Dermis blood vessel endothelial cell (primary cell): ENCODE measurements at regions not wholly inside any gene's neighbourhood (a gene's known extent, or its start where the extent isn't known, plus 50 kb on each side); places are given as distances from the start of the nearest gene placed in this dataset.
"Not testable (repeated sequence)": the region's sequence is repeated elsewhere in the genome, so short reads cannot be mapped to it uniquely, and the experiment has no call there.

Experiments used
- DNase-seq: peaks from one replicate; pipeline ENCODE4 v3.0.0; 2010

- no peak for DNase-seq
These were observed 118.7 kb downstream of the BEND2 start for GRCh38 chrX:18102006-18102405.

- no peak for DNase-seq
These were observed 119.6 kb downstream of the BEND2 start for GRCh38 chrX:18101087-18101486.

GRCh38 chrX:18099745-18100144, 120.9 kb downstream of the BEND2 start:
- DNase-seq, result no peak

- no peak for DNase-seq
These were observed 121.9 kb downstream of the BEND2 start for GRCh38 chrX:18098763-18099162.

GRCh38 chrX:18076434-18076833, 144.3 kb downstream of the BEND2 start:
- no peak for DNase-seq

- no peak for DNase-seq
These were observed 145.1 kb downstream of the BEND2 start for GRCh38 chrX:18075603-18076002.

- not testable (repeated sequence) for DNase-seq
These were observed 152.6 kb downstream of the BEND2 start for GRCh38 chrX:18068045-18068444.

GRCh38 chrX:18065956-18066355, 154.7 kb downstream of the BEND2 start:
- DNase-seq, result no peak

GRCh38 chrX:18051690-18052089, 169.0 kb downstream of the BEND2 start:
- no peak for DNase-seq

- DNase-seq, result no peak
These were observed 173.2 kb downstream of the BEND2 start for GRCh38 chrX:18047491-18047890.

- DNase-seq, result no peak
These were observed 175.2 kb downstream of the BEND2 start for GRCh38 chrX:18045436-18045835.

- no peak for DNase-seq
These were observed 177.9 kb downstream of the BEND2 start for GRCh38 chrX:18042776-18043175.

GRCh38 chrX:18041656-18042055, 179.0 kb downstream of the BEND2 start:
- no peak for DNase-seq

GRCh38 chrX:18039023-18039422, 177.9 kb upstream of the RAI2 start:
- no peak for DNase-seq

- no peak for DNase-seq
These were observed 175.3 kb upstream of the RAI2 start for GRCh38 chrX:18036394-18036793.

GRCh38 chrX:18034945-18035344, 173.8 kb upstream of the RAI2 start:
- DNase-seq, result no peak

- no peak for DNase-seq
These were observed 173.4 kb upstream of the RAI2 start for GRCh38 chrX:18034504-18034903.

- DNase-seq, result no peak
These were observed 171.6 kb upstream of the RAI2 start for GRCh38 chrX:18032486-18033221.

- DNase-seq, result no peak
These were observed 170.8 kb upstream of the RAI2 start for GRCh38 chrX:18031726-18032375.

- not testable (repeated sequence) for DNase-seq
These were observed 169.6 kb upstream of the RAI2 start for GRCh38 chrX:18030656-18031055.

GRCh38 chrX:18026166-18026565, 165.1 kb upstream of the RAI2 start:
- DNase-seq, result no peak

GRCh38 chrX:18017411-18017810, 156.3 kb upstream of the RAI2 start:
- DNase-seq, result no peak

GRCh38 chrX:18016941-18017340, 155.8 kb upstream of the RAI2 start:
- no peak for DNase-seq

- DNase-seq, result no peak
These were observed 149.2 kb upstream of the RAI2 start for GRCh38 chrX:18010253-18010652.

- DNase-seq, result no peak
These were observed 142.8 kb upstream of the RAI2 start for GRCh38 chrX:18003876-18004275.
